GM18498 (cell line): ENCODE measurements at regions not wholly inside any gene's neighbourhood (a gene's known extent, or its start where the extent isn't known, plus 50 kb on each side); places are given as distances from the start of the nearest gene placed in this dataset.

ENCODE experiments used
- ATAC-seq: cut with Tn5 transposase; IDR thresholded peaks from one replicate; pipeline ENCODE4 v1.9.1; 2021; ENCODE audit warnings: mild to moderate bottlenecking, moderate library complexity; ENCODE audit not compliant: unreplicated experiment

DNA sequence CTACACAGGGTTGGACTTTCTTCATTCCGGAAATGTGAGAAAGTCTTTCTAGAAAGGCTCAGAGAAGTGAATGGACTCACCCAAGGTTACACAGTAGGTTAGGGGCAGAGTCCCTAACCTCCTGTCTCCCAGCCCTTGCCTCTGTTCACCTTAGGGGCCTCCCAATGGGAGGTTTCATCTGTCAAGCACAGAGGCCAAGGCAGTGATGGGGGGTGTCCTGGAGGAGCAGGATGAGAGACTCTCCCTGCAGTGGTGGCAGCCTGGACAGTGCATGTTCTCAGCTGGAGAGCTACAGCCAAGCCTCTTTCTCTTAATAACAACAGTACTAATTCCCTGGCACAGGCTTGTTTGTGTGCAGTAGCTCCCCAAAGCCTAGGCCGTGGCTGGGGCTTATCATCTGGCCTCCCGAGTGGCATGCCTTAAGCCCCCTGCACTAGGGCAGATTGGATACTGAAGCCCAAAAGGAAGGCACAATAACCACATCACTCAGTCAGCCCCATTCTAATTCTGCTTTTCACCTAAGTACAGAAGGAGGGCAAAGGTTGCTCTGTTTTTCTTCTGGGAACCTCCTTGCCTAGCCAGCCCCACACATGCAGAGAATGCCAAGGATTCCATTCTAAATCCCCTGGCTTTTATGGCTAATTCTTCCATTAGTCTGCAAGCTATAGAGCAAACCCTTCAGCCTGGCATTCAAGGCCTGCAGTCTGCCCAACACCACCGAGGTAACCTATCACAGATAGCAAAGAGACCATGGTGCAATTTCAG, 50.2 kb upstream of the XPA start:
- ATAC-seq, result no peak

DNA sequence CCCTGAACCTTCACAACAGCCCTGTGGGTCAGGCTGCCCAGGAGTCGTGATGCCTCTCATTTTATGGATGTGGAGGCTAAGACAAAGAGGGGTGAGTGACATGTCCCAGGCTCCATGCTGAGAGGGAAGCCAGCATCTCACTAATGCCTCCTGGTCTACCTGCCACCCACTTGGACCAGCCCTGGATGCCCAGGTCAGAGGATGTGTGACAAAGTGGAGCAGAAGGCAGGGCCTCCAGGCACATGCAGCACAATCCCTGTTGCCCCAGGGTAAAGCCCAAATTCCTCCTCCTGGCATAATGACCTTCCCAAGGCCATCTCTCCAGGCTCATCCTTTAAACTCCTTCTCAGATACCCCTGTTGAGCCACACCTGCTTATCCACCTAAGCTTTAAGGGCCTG, 51.4 kb upstream of the XPA start:
- ATAC-seq, result no peak

DNA sequence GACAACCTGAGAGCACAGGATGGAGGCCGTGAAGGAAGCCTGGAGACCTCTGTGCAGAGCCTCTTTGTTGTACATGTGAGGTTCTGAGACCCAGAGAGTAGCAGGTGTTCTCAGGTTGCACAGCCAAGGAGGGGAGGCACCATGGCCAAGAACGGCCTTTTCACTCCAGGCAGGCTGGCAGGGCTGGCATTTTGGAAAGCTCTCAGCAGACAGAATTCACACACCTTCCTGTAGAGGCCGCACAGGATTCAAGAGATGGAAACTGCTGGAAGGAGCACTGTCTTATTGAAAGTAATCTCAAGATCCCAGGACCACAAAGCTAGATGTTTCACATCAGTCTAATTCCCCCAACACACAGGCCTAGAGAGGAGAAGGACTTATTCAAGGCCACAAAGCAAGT, 52.8 kb upstream of the XPA start:
- no peak for ATAC-seq

DNA sequence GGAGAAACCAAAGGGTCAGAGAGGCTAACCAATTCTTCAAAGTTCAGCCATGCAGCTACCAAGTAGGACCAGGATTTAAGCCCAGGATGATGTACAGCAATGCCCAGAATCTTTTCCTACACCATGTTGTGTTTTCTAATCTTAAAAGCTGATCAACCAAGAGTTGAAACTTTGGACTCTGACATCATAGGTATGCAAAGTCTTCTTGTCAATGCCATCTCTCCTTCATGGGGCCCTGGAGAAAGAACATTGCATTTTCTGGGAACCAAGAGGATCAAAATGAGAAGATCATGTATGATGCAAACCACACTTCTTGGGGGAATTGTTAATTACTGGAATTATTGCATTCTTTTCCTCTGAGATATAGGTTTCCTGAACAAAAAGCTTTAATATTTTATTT, 54.4 kb upstream of the XPA start:
- no peak for ATAC-seq

DNA sequence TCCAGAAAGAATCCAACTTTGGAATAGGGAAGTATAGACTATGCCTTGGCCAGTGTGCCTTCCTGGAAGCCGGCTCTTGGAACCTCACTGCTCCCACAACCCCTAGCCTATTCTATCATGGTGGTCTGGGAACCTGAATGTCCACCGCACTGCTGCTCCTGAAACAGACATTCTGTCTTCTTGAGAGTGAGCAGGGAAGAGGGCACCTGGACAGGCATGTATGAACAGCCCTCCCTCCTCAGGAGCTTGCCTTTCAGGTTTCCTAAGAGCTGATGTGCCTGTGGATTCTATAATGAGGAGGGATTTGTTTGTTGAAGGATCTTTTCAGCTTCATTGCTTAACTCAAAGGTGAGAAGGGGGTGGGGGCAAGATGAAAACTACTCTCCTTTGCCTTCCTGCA, 55.1 kb upstream of the XPA start:
- no peak for ATAC-seq

DNA sequence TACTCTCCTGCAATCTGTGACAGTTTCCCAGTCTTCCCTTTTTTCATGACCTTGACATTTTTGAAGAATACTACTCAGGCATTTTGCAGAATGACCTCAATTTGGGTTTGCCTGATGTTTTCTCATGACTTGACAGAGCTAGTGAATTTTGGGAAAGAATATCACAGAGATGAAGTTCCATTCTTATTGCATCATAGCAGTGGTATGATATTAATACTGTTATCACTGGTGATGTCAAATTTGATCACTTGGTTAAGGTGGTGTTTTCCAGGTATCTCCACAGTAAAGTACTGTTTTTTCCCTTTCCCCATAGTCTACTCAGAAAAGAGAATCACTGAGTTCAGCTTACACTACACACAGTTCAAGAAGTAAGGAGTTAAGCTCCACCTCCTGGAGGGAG, 56.2 kb upstream of the XPA start:
- no peak for ATAC-seq

DNA sequence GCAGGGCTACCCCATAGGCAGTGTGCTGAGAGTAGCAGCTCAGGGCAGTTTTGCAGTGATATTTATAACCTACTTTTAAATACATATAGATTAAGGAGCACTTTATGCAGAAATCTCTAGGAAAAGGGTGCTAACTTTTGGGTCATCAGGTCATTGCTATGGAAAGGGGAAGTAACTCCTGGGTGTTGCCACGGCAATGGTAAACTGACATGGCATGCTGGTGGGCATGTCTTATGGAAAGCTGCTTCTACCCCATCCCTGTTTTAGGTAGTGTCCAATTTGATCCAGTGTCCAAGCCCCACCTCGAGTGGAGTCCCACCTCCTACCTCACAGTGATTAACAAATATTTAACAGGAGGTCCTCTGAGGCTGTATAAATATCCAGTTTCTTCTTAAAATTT, 56.8 kb upstream of the XPA start:
- ATAC-seq, result no peak

DNA sequence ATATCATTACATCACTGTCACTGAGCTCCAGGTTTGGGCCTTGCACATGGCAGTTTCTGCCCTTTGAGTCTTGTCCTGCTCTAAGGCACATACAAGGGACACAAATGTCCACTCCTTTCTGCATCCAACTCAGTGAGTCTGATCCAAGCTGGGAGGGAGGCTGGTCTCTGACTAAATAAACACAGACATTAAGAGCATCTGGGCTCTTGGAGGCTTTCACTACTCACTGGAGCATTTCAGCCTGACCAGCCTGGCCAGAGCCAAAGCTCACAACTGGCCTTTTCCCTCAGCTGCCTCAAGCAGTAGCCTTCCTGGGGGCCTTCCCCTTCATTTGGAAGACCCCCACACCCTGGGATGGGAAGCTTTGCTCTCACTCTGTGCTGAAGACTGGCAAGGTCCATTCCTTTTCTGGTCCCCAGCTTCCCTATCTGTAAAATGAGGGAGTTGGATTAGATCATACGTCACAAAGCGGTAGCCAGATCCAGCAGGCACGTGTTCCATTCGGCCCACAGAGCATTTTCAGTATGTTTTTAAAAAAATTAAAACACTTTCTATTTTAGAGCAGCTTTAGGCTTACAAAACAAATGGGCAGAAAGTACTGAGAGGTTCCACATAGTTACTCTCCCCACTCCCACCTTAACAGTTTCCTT, 58.6 kb upstream of the XPA start:
- ATAC-seq, result no peak

DNA sequence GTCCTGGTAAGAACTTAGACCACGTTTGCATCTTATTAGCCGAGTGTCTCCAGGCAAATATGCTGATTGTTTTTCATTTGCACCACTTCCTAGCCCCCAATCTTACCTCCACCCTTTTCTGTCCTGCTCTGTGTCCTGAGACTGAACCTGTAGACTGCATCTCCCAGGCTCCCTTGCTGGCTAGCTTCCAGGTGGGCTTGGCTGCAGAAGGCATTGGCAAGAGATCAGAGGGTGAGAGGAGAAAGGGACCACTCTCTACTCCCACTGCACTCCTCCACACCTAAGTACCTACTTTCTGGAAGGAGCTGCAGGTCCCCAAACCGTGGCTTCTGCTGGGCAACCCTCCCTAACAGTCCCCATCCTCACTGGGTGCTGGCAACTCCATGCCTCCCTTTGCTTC, 59.9 kb upstream of the XPA start:
- ATAC-seq, result no peak

DNA sequence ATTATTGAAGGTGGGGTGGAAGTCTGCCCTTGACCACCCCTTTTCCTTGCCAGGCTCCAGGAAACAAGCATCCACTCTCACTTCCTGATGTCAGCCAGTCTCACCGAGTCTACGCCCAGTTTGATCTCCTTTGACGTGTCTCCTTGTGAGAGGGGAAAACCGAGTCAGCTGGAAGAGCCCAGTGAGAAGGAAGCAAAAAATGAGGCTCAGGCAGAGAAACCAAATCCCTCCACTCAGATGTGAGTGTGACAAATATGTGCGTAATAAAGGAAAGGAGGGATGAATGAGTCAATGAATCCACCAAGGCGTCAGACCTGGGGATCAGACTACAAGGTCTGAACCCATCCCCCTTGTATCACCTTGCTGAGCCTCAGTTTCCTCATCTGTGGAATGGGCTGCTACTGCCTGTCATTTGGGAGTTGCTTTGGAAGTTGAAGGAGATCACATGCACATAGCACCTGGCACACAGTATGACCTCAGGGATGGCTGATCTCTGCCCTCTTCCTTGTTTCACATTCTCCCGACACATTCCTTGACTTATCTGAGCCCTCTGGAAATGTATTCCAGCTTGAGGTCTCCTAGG, 61.3 kb upstream of the XPA start:
- no peak for ATAC-seq

DNA sequence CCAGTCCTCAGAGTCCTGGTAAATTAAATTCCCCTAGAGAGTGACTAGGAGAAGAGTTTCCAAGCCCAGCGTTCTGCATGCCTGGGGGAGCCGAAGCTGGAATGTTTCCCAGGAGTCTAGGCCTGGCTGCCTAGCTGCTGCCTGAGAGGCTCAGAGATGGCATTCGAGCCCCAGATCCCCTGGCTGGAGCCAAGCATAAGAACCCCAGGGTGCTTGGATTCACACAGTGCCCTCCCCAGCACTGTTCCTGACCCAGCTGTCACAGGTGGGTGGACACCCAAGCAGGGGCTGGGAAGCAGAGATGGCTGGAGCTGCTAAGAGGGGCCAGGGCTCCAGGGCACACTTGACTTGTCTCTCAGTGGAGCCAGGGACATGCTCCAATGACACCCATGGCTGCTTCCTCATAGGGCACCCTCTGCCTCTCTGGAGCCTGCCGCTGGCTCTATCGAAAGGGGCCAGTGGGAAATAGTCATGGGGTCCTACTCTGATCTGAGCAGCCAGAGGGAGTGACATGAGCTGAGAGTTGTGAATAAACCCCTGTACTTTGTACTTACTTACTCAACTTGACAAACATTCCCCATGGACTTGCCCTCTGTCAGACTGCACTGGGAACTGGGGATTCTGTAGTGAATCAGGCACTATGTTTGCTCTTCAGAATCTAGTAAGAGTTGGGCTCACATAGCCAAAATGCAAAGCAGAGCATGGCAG, 62.6 kb upstream of the XPA start:
- ATAC-seq, result no peak

DNA sequence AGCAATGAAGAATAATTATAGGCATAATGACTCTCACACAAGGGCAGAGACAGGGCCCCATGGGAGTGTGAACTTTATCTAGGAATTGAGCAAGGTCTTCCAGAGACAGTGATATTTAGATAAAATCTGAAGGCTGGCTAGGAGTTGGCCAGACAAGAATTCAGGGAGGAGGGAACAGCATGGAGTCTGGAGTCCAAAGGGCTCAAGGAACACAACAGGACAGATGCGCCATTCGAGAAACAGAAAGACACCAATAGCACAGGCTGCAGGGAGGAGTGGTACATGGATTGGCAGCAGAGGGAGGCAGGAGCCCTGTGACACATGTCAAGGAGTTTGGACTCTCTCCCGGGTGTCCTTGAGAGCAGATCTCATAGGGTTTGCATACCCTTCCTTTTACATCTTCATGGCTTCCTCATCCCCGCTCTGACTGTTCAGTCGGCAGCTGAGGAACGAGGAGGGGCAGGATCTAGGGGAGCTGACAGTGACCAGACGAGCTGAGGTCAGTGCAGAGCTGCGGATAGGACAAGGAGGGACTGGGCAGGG, 64.0 kb upstream of the XPA start:
- no peak for ATAC-seq

DNA sequence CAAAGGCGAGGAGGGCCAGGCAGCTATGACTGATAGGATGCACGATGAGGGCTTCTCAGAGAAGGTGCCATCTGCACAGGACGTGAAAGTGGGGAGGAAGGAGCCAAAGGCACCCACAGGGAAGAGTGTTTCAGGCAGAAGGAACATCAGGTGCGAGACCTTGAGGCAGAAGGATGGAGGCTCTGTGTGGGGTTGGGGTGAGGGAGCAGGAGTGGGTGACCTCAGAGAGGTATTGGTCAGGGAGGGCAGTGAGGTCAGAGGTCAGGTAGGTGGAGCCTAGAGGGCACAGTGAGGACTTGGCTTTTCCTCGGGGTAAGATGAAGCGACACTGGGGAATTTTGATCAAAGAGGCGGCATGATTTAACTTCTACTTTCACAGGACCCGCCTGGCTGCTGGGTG, 64.7 kb upstream of the XPA start:
- no peak for ATAC-seq

DNA sequence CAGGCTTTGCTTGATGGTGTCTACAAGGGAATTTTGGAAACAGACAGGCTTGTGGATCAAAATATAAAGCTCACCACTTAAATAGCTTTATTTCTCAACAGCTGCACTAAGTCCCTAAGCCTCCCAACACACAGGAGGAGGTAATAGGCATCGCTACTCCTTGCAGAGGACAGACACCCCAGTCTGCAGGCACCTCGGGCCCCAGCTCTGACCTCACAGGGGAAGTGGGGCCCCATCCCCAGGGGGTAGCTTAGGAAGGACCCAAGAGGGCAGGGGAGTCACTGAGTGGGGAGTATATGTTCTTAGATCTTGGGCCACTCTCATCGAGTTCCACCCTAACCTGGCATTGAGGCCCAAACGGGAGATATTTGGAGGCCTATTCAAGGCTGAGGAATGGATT, 66.7 kb upstream of the XPA start:
- no peak for ATAC-seq

DNA sequence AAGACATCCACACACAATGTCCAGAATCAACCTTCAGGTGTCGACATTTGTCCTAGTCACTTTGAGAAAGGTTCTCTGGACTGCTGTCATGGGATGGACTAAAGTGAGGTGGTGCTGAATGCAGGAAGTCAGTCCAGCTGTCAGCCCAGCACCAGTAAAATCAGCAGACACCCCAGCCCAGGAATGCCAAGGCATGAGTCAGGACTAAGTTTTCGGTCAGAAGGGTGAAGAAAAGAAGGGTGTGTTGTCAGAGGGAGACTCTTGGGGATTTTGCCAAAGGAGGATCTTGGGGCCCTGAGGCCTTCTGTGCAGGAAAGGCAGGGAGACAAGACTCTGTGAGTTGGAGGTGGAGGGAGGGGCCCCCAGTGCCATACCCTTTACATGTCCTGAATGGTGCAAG, 69.0 kb upstream of the XPA start:
- ATAC-seq, result no peak

DNA sequence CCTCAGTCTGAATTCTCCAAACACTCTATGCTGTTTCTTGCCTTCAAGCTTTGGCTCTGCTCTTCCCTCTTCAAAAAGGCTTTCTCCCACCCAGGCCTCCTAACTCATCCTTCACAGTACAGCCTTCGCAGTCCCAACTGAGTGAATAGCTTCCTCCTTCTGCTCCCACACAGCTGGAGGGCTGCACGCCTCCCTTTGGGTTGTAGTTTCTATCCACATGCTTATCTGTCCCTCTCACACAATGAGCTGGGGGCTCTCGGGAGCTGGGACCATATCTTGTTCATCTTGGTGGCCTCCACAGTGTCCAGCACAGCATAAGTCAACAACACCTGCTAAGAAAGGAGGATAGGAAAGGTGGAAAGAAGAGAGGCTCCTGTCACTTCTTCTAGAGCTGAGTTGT, 69.5 kb upstream of the XPA start:
- ATAC-seq, result no peak

DNA sequence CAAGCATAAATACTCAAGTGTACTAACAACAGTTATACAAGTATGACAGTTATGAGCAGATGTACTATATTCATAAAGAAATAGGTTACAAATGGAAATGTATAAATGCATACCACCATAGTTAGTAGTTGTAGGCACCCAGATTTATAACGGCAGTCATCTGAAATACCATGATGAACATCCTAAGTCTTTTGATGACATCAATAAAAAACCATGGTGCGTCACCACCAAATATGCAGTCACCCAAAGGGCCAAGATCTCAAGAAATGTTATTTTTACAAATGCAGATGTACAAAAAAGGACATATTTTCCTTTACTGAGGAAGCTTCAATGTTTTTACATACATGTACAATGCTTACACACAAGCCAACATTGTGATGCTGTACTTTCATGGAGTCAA, 70.8 kb upstream of the XPA start:
- ATAC-seq, result no peak

DNA sequence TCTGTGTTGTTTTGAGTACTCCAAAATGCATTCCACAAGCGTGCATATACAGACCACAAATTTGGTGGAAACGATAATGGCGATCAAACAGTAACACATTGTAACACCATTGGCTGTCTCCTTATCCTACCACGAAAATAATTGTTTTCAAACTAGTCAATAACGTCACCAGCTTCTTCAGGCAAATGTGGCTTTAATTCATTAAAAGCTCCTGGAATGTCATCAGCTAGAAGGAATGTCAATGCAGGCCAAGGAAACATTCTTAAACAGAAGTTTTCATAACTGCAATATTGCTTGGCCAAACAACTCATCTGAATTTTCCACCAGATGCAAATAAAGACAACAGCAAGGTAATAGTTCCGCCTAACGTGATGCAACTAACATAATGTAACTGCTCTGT, 71.6 kb upstream of the XPA start:
- no peak for ATAC-seq

DNA sequence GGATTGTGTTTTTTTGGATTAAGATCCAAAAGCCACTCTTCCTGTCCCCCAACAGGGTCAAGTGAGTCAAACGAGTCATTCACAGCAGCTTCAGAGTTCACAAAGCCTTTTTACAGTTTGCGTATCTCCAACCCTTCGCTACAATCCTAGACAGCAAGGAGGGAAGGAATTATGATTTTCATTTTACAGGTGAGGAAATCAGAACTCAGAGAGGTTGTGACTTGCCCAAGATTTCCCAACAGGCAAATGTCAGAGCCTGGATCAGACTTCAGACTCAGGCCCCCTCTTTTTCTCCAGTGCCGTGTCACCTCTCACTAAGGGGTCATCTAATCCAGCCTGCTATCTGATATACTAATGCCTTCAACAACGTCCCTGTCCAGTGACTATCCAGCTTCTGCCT, 72.1 kb upstream of the XPA start:
- ATAC-seq, result no peak

DNA sequence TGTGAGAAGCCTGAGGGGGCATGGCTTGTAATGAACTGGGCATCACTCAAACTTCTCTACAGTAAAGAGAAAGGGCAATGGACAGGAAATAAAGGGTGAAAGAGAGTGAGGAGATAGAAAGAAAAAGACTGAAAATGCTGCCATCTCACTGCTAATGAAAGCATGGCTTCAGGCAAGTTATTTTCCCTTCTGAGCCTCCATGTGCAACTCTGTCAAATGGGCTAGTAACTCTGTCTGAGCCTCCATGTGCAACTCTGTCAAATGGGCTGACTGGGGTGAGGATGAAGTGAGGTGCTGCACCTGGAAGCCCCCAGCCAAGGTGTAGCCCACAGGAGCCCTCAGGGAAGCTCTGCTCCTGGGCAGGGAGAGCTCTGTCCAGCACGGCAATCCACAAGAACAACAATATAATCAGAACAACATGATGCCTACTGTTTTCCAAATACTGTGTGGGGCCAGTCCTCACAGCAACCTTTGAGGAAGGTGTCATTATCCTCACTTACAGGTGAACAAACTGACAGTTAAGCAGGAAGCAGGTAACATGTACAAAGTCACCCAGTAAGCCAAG, 73.8 kb upstream of the XPA start:
- ATAC-seq, result no peak

DNA sequence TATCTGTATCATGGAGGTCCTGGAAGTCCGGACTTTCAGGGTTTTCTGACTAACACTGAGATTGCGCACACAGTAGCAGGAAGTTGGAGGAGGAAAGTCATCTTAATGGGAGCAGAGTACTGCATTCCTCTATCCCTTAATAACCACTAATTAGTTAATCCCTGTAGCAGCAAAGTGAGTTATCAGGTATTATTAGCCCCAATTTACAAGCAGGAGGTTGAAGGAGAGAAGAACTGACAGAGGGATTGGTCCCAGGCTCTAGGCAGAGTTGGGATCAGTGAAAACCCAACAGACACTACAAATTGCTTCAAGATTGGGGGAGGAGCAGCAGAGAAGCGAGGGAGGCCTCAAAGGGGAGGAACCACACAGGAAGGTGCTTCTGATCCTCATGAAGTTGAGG, 74.5 kb upstream of the XPA start:
- no peak for ATAC-seq
